H9 (cell line): ENCODE measurements at regions not wholly inside any gene's neighbourhood (a gene's known extent, or its start where the extent isn't known, plus 50 kb on each side); places are given as distances from the start of the nearest gene placed in this dataset.

Experiments
- DNase-seq: peaks from one replicate; pipeline ENCODE4 v3.0.0-alpha.2; 2017
- H2AFZ ChIP-seq: one replicate; pipeline ENCODE4 v1.6.1; 2013; ENCODE audit warnings: mild to moderate bottlenecking, low read length, control low read depth, moderate library complexity
- H2AK5ac ChIP-seq: 2 replicates; pipeline ENCODE4 v1.6.1; 2013; ENCODE audit warnings: low read length, control low read depth, mixed read lengths; ENCODE audit not compliant: insufficient read length
- H2BK120ac ChIP-seq: one replicate; pipeline ENCODE4 v1.6.1; 2013; ENCODE audit warnings: low read depth, mild to moderate bottlenecking, low read length, control low read depth, inconsistent platforms; ENCODE audit not compliant: poor library complexity, severe bottlenecking
- H2BK12ac ChIP-seq: 2 replicates; pipeline ENCODE4 v1.6.1; 2013; ENCODE audit warnings: low read length, control low read depth, mixed read lengths, low read depth; ENCODE audit not compliant: insufficient read length
- H2BK15ac ChIP-seq: 2 replicates; pipeline ENCODE4 v1.6.1; 2013; ENCODE audit warnings: low read depth, low read length, control low read depth
- H2BK20ac ChIP-seq: one replicate; pipeline ENCODE4 v1.6.1; 2013; ENCODE audit warnings: low read depth, mild to moderate bottlenecking, low read length, control low read depth, inconsistent platforms; ENCODE audit not compliant: poor library complexity, severe bottlenecking
- H2BK5ac ChIP-seq: 2 replicates; pipeline ENCODE4 v1.6.1; 2013; ENCODE audit warnings: low read length, control low read depth, mixed read lengths; ENCODE audit not compliant: insufficient read length
- H3K14ac ChIP-seq: 2 replicates; pipeline ENCODE4 v1.6.1; 2013; ENCODE audit warnings: low read length, control low read depth; ENCODE audit not compliant: insufficient read depth
- H3K18ac ChIP-seq: 2 replicates; pipeline ENCODE4 v1.6.1; 2013; ENCODE audit warnings: low read depth, mild to moderate bottlenecking, mixed read lengths, low read length, control low read depth; ENCODE audit not compliant: insufficient read length
- H3K23ac ChIP-seq: 2 replicates; pipeline ENCODE4 v1.6.1; 2013; ENCODE audit warnings: low read length, control low read depth, mixed read lengths, low read depth; ENCODE audit not compliant: insufficient read length
- H3K23me2 ChIP-seq: 2 replicates; pipeline ENCODE4 v1.6.1; 2013; ENCODE audit warnings: low read depth, mild to moderate bottlenecking, mixed read lengths, low read length, control low read depth; ENCODE audit not compliant: insufficient read length, poor library complexity, severe bottlenecking
- H3K27ac ChIP-seq: 2 replicates; pipeline ENCODE4 v1.5.1; 2013; ENCODE audit warnings: low read length, control low read depth, mixed read lengths, low read depth; ENCODE audit not compliant: insufficient read length
- H3K27me3 ChIP-seq: 2 replicates; pipeline ENCODE4 v1.6.1; 2013; ENCODE audit warnings: low read length, control low read depth, inconsistent platforms; ENCODE audit not compliant: insufficient read depth
- H3K4ac ChIP-seq: 2 replicates; pipeline ENCODE4 v1.6.1; 2013; ENCODE audit warnings: low read depth, mild to moderate bottlenecking, control low read depth, inconsistent platforms, low read length, moderate library complexity
- H3K4me1 ChIP-seq: 2 replicates; pipeline ENCODE4 v1.6.1; 2013; ENCODE audit warnings: low read length, control low read depth, inconsistent platforms; ENCODE audit not compliant: insufficient read depth
- H3K4me2 ChIP-seq: 2 replicates; pipeline ENCODE4 v1.6.1; 2013; ENCODE audit warnings: low read length, control low read depth, mixed read lengths; ENCODE audit not compliant: insufficient read length, insufficient read depth
- H3K56ac ChIP-seq: 2 replicates; pipeline ENCODE4 v1.6.1; 2013; ENCODE audit warnings: low read depth, mild to moderate bottlenecking, mixed read lengths, low read length, control low read depth; ENCODE audit not compliant: insufficient read length
- H3K79me1 ChIP-seq: 2 replicates; pipeline ENCODE4 v1.6.1; 2013; ENCODE audit warnings: low read depth, mild to moderate bottlenecking, moderate library complexity, low read length, control low read depth, inconsistent platforms; ENCODE audit not compliant: insufficient read depth, poor library complexity, severe bottlenecking
- H3K79me2 ChIP-seq: 2 replicates; pipeline ENCODE4 v1.6.1; 2013; ENCODE audit warnings: low read length, control low read depth, inconsistent platforms; ENCODE audit not compliant: insufficient read depth
- H3K9ac ChIP-seq: 2 replicates; pipeline ENCODE4 v1.6.1; 2013; ENCODE audit warnings: low read length, control low read depth, mixed read lengths; ENCODE audit not compliant: insufficient read length; ENCODE audit errors: extremely low read depth
- H3K9me3 ChIP-seq: one replicate; pipeline ENCODE4 v1.6.1; 2013; ENCODE audit warnings: low read depth, low read length, inconsistent platforms; ENCODE audit not compliant: control insufficient read depth
- H3T11ph ChIP-seq: one replicate; pipeline ENCODE4 v1.6.1; 2013; ENCODE audit warnings: mild to moderate bottlenecking, low read length, control low read depth, inconsistent platforms
- H4K20me1 ChIP-seq: one replicate; pipeline ENCODE4 v1.6.1; 2013; ENCODE audit not compliant: control insufficient read depth, insufficient read length, insufficient read depth
- H4K5ac ChIP-seq: 2 replicates; pipeline ENCODE4 v1.6.1; 2013; ENCODE audit warnings: low read depth, mild to moderate bottlenecking, mixed read lengths, low read length, control low read depth; ENCODE audit not compliant: insufficient read length
- H4K8ac ChIP-seq: replicated peaks from 2 replicates; pipeline ENCODE4 v1.6.1; 2013; ENCODE audit warnings: low read length, control low read depth, mixed read lengths, low read depth; ENCODE audit not compliant: insufficient read length
- H4K91ac ChIP-seq: 2 replicates; pipeline ENCODE4 v1.6.1; 2013; ENCODE audit warnings: low read depth, mild to moderate bottlenecking, moderate library complexity, mixed read lengths, low read length, control low read depth; ENCODE audit not compliant: insufficient read length
- H3K27ac Mint-ChIP-seq, 3 experiments: 2 replicates in 2 of 3; 3 replicates in 1 of 3; pipeline ENCODE4 v1.8.0; 2020 to 2021; ENCODE audit warnings: mixed read lengths in 3 of 3, mild to moderate bottlenecking in 1 of 3, moderate library complexity in 1 of 3
- H3K27me3 Mint-ChIP-seq: 2 replicates; pipeline ENCODE4 v1.8.0; 2021; ENCODE audit warnings: low read depth, mild to moderate bottlenecking, moderate library complexity, mixed read lengths
- H3K36me3 Mint-ChIP-seq, 3 experiments: 2 replicates in 2 of 3; 3 replicates in 1 of 3; pipeline ENCODE4 v1.8.0; 2020 to 2021; ENCODE audit warnings: low read depth in 3 of 3, mixed read lengths in 3 of 3; ENCODE audit not compliant: insufficient read depth in 1 of 3
- H3K4me1 Mint-ChIP-seq, 2 experiments: 2 replicates each; pipeline ENCODE4 v1.8.0; 2020; ENCODE audit warnings: mixed read lengths in 2 of 2
- H3K4me3 Mint-ChIP-seq, 2 experiments: 2 replicates in 1 of 2; 3 replicates in 1 of 2; pipeline ENCODE4 v1.8.0; 2020 to 2021; ENCODE audit warnings: mild to moderate bottlenecking in 2 of 2, mixed read lengths in 2 of 2, moderate library complexity in 1 of 2
- H3K9me3 Mint-ChIP-seq, 2 experiments: 2 replicates in 1 of 2; 3 replicates in 1 of 2; pipeline ENCODE4 v1.8.0; 2020; ENCODE audit warnings: mild to moderate bottlenecking in 2 of 2, mixed read lengths in 2 of 2, moderate library complexity in 1 of 2
- CTCF ChIP-seq: fragments of 200-600 bp; sonication (generic); conservative IDR thresholded peaks from 3 replicates; pipeline ENCODE4 v1.8.0; 2021; ENCODE audit warnings: antibody characterized with exemption, mild to moderate bottlenecking
- WGBS: extraction: QIAGEN DNeasy Blood & Tissue Kit; methylation state at CpG from one replicate; pipeline ENCODE4 v1.1.7; 2013; ENCODE audit warnings: missing lambda C conversion rate, low lambda C conversion rate, mixed read lengths; ENCODE audit not compliant: insufficient read length; ENCODE audit errors: extremely low coverage; 5-methylcytosine and 5-hydroxymethylcytosine counted together

- DNase-seq: no peak
- Histone ChIP-seq H3K4ac (no peak overlapping the region), H2BK15ac (no peak overlapping the region), H3K23ac (no peak overlapping the region), H3K56ac (no peak overlapping the region), H2BK5ac (no peak overlapping the region), H2BK20ac (no peak overlapping the region), H3K4me2 (no peak overlapping the region), H4K20me1 (no peaks in the 10 kb centered on the region), H3K14ac (no peak overlapping the region), H3K4me1 (no peaks in the 10 kb centered on the region; the same call in 1 of the 2 replicates), H3K79me2 (no peaks in the 10 kb centered on the region), H4K5ac (no peak overlapping the region), H4K91ac (no peak overlapping the region), H4K8ac (no peak overlapping the region), H3K23me2 (no peaks in the 10 kb centered on the region), H3K9ac (no peak overlapping the region), H2BK12ac (no peak overlapping the region), H3K9me3 (no peaks in the 10 kb centered on the region), H3K79me1 (no peaks in the 10 kb centered on the region), H3T11ph (no peak overlapping the region), H2AK5ac (no peak overlapping the region), H3K18ac (no peak overlapping the region), H2BK120ac (no peak overlapping the region), H3K27me3 (peaks cover 2% of the 10 kb centered on the region; the same call in 1 of the 2 replicates), H3K27ac (no peak overlapping the region), H2AFZ (no peak overlapping the region)
- Mint-ChIP-seq H3K36me3 (no peaks in the 10 kb centered on the region; a peak in 1 of 7 replicates), H3K4me3 (no peak overlapping the region), H3K9me3 (no peaks in the 10 kb centered on the region; a peak in 2 of 5 replicates), H3K27ac (no peak overlapping the region), H3K4me1 (peaks cover 15 to 17% of the 10 kb centered on the region in 2 experiments), H3K27me3 (peaks cover 7% of the 10 kb centered on the region; the same call in 1 of the 2 replicates)
- no peak for TF ChIP-seq CTCF
- WGBS: no CpG with 5 or more reads among the region's 6 CpGs
Measured at GRCh38 chr14:97575677-97576076, 778.5 kb downstream of the VRK1 start.
